ENCODE measurements at regions not wholly inside any gene's neighbourhood (a gene's known extent, or its start where the extent isn't known, plus 50 kb on each side); places are given as distances from the start of the nearest gene placed in this dataset.

DNA sequence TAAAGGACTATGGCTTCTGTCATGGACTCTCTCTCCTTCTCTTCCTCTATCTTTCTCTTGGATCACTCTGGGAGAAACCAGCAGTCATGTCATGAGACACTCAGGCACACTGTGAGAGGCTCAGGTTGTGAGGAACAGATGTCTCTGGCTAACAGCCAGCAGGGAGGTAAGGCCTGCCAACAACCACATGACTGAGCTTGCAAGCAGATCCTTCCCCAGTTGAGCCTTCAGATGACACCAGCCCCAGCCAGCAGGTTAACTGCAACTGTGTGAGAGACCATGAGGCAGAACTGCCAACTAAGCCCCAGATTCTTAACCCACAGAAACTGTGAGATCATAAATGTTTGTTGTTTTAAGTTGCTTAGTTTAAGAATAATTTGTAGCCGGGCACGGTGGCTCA lies 90.6 kb downstream of the VCPKMT start:
- TF ChIP-seq, protein P1, sequence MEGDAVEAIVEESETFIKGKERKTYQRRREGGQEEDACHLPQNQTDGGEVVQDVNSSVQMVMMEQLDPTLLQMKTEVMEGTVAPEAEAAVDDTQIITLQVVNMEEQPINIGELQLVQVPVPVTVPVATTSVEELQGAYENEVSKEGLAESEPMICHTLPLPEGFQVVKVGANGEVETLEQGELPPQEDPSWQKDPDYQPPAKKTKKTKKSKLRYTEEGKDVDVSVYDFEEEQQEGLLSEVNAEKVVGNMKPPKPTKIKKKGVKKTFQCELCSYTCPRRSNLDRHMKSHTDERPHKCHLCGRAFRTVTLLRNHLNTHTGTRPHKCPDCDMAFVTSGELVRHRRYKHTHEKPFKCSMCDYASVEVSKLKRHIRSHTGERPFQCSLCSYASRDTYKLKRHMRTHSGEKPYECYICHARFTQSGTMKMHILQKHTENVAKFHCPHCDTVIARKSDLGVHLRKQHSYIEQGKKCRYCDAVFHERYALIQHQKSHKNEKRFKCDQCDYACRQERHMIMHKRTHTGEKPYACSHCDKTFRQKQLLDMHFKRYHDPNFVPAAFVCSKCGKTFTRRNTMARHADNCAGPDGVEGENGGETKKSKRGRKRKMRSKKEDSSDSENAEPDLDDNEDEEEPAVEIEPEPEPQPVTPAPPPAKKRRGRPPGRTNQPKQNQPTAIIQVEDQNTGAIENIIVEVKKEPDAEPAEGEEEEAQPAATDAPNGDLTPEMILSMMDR (IDR thresholded peaks at IDR 0.05): no peak
- no peak for TF ChIP-seq POLR2A (IDR thresholded peaks at IDR 0.05)
